Activated naive CD8-positive, alpha-beta T cell treated with anti-CD3 and anti-CD28 coated beads, Interleukin-2, amount 50 U/mL, for 24 hours (primary cell): ENCODE measurements at regions not wholly inside any gene's neighbourhood (a gene's known extent, or its start where the extent isn't known, plus 50 kb on each side); places are given as distances from the start of the nearest gene placed in this dataset.

ENCODE experiments used
- ATAC-seq: fragments of 150-1000 bp; cut with Tn5 transposase; one replicate; pipeline ENCODE4 v1.10.0; 2021
- DNase-seq: peaks from one replicate; pipeline ENCODE4 v3.0.0; 2021
- H3K27ac Mint-ChIP-seq: one replicate; pipeline ENCODE4 v1.8.0; 2021; ENCODE audit warnings: mild to moderate bottlenecking, mixed read lengths
- H3K27me3 Mint-ChIP-seq: one replicate; pipeline ENCODE4 v1.8.0; 2021; ENCODE audit warnings: mixed read lengths
- H3K36me3 Mint-ChIP-seq: one replicate; pipeline ENCODE4 v1.8.0; 2021; ENCODE audit warnings: low read depth, mixed read lengths
- H3K4me1 Mint-ChIP-seq: one replicate; pipeline ENCODE4 v1.8.0; 2021; ENCODE audit warnings: mixed read lengths
- H3K4me3 Mint-ChIP-seq: one replicate; pipeline ENCODE4 v1.8.0; 2021; ENCODE audit warnings: mild to moderate bottlenecking, moderate library complexity, mixed read lengths
- H3K9me3 Mint-ChIP-seq: one replicate; pipeline ENCODE4 v1.8.0; 2021; ENCODE audit warnings: mixed read lengths

- Mint-ChIP-seq H3K9me3 (no peaks in the 10 kb centered on the region), H3K27me3 (peaks cover 8% of the 10 kb centered on the region), H3K36me3 (no peaks in the 10 kb centered on the region), H3K4me3 (no peak overlapping the region), H3K27ac (no peak overlapping the region), H3K4me1 (no peaks in the 10 kb centered on the region)
- DNase-seq (no peak), ATAC-seq (no peak)
Observed at GRCh38 chr22:48897645-48898370, 929.9 kb downstream of the BRD1 start.

- H3K4me3 Mint-ChIP-seq, result no peak overlapping the region
- no peaks in the 10 kb centered on the region for H3K4me1 Mint-ChIP-seq
- H3K27me3 Mint-ChIP-seq, result peaks cover 7% of the 10 kb centered on the region
- no peaks in the 10 kb centered on the region for H3K36me3 Mint-ChIP-seq
- DNase-seq (no peak), ATAC-seq (no peak)
- H3K27ac Mint-ChIP-seq, result no peak overlapping the region
- H3K9me3 Mint-ChIP-seq, result no peaks in the 10 kb centered on the region
Observed at GRCh38 chr22:48896766-48897644, 930.7 kb downstream of the BRD1 start.

- ATAC-seq, result no peak
- H3K4me1 Mint-ChIP-seq, result no peaks in the 10 kb centered on the region
- no peaks in the 10 kb centered on the region for H3K9me3 Mint-ChIP-seq
- H3K36me3 Mint-ChIP-seq, result no peaks in the 10 kb centered on the region
- no peak overlapping the region for H3K4me3 Mint-ChIP-seq
- no peak overlapping the region for H3K27ac Mint-ChIP-seq
- H3K27me3 Mint-ChIP-seq, result peaks cover 7% of the 10 kb centered on the region
- no peak for DNase-seq
Observed at GRCh38 chr22:48895831-48896765, 931.6 kb downstream of the BRD1 start.

- Mint-ChIP-seq H3K36me3 (no peaks in the 10 kb centered on the region), H3K4me3 (no peak overlapping the region), H3K4me1 (no peaks in the 10 kb centered on the region), H3K27me3 (peaks cover 7% of the 10 kb centered on the region), H3K9me3 (no peaks in the 10 kb centered on the region), H3K27ac (no peak overlapping the region)
- DNase-seq (no peak), ATAC-seq (no peak)
Observed at GRCh38 chr22:48895336-48895735, 932.3 kb downstream of the BRD1 start.

- DNase-seq, result no peak
- no peak overlapping the region for H3K27ac Mint-ChIP-seq
- H3K4me3 Mint-ChIP-seq, result no peak overlapping the region
- no peak for ATAC-seq
- H3K27me3 Mint-ChIP-seq, result peaks cover 7% of the 10 kb centered on the region
- H3K4me1 Mint-ChIP-seq, result no peaks in the 10 kb centered on the region
- H3K36me3 Mint-ChIP-seq, result no peaks in the 10 kb centered on the region
- no peaks in the 10 kb centered on the region for H3K9me3 Mint-ChIP-seq
Observed at GRCh38 chr22:48894804-48895250, 932.8 kb downstream of the BRD1 start.

- H3K27me3 Mint-ChIP-seq, result peaks cover 9% of the 10 kb centered on the region
- no peak for DNase-seq
- no peak overlapping the region for H3K27ac Mint-ChIP-seq
- peak; percentile 7 for ATAC-seq
- H3K4me1 Mint-ChIP-seq, result no peaks in the 10 kb centered on the region
- H3K36me3 Mint-ChIP-seq, result no peaks in the 10 kb centered on the region
- H3K9me3 Mint-ChIP-seq, result no peaks in the 10 kb centered on the region
- H3K4me3 Mint-ChIP-seq, result no peak overlapping the region
Observed at GRCh38 chr22:48894064-48894671, 933.5 kb downstream of the BRD1 start.

GRCh38 chr22:48893288-48894063 is 934.2 kb downstream of the BRD1 start:
- no peaks in the 10 kb centered on the region for H3K36me3 Mint-ChIP-seq
- H3K27ac Mint-ChIP-seq, result no peak overlapping the region
- H3K4me1 Mint-ChIP-seq, result no peaks in the 10 kb centered on the region
- H3K9me3 Mint-ChIP-seq, result no peaks in the 10 kb centered on the region
- no peak for DNase-seq
- peak; percentile 11 for ATAC-seq
- no peak overlapping the region for H3K4me3 Mint-ChIP-seq
- peaks cover 11% of the 10 kb centered on the region for H3K27me3 Mint-ChIP-seq

GRCh38 chr22:48892578-48893287 is 934.9 kb downstream of the BRD1 start:
- Mint-ChIP-seq H3K9me3 (no peaks in the 10 kb centered on the region), H3K27me3 (peaks cover 11% of the 10 kb centered on the region)

GRCh38 chr22:48891688-48892577 is 935.7 kb downstream of the BRD1 start:
- Mint-ChIP-seq H3K4me1 (no peaks in the 10 kb centered on the region), H3K27me3 (peaks cover 11% of the 10 kb centered on the region), H3K36me3 (no peaks in the 10 kb centered on the region), H3K9me3 (no peaks in the 10 kb centered on the region), H3K4me3 (no peak overlapping the region), H3K27ac (no peak overlapping the region)
- no peak for ATAC-seq
- no peak for DNase-seq

More at GRCh38 chr22:48892578-48893287, 934.9 kb downstream of the BRD1 start:
- Mint-ChIP-seq H3K4me1 (no peaks in the 10 kb centered on the region), H3K4me3 (no peak overlapping the region), H3K36me3 (no peaks in the 10 kb centered on the region), H3K27ac (no peak overlapping the region)
- ATAC-seq (no peak), DNase-seq (no peak)

- no peak for ATAC-seq
- Mint-ChIP-seq H3K27me3 (peaks cover 14% of the 10 kb centered on the region), H3K9me3 (no peaks in the 10 kb centered on the region), H3K4me1 (no peaks in the 10 kb centered on the region), H3K36me3 (no peaks in the 10 kb centered on the region), H3K27ac (no peak overlapping the region), H3K4me3 (no peak overlapping the region)
- DNase-seq, result no peak
Observed at GRCh38 chr22:48890693-48891554, 936.7 kb downstream of the BRD1 start.

GRCh38 chr22:48889887-48890692 is 937.6 kb downstream of the BRD1 start:
- no peaks in the 10 kb centered on the region for H3K4me1 Mint-ChIP-seq
- H3K4me3 Mint-ChIP-seq, result no peak overlapping the region
- no peak for ATAC-seq
- DNase-seq, result no peak
- no peaks in the 10 kb centered on the region for H3K36me3 Mint-ChIP-seq
- no peak overlapping the region for H3K27ac Mint-ChIP-seq
- H3K27me3 Mint-ChIP-seq, result peaks cover 9% of the 10 kb centered on the region
- H3K9me3 Mint-ChIP-seq, result no peaks in the 10 kb centered on the region
